NCI-H2081 (cell line): ENCODE measurements at regions not wholly inside any gene's neighbourhood (a gene's known extent, or its start where the extent isn't known, plus 50 kb on each side); places are given as distances from the start of the nearest gene placed in this dataset.
"Not testable (repeated sequence)": the region's sequence is repeated elsewhere in the genome, so short reads cannot be mapped to it uniquely, and the experiment has no call there.

Experiments used
- DNase-seq, 2 experiments: peaks; one replicate each; lab custom pipeline; 2025; lab: John Stamatoyannopoulos, UW

DNA sequence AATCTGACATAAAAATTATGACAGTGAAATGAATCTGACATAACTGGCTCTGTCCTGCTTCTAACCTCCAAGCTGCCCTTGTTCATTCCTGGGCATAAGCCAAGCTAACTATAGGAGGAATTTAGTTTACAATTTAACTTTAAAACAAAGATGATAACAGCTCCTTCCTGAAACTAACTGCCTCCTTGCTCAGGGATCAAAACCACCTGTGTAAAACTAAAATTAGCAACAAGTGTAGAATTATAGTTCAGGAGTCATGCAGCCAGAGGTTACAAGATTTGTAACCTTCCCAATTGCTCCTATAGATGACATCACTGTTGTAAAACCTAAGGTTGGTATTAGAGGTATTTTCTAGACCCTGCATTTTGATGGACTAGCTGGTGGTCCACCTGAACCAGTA is 256.4 kb upstream of the POM121L12 start:
- no peak for DNase-seq

DNA sequence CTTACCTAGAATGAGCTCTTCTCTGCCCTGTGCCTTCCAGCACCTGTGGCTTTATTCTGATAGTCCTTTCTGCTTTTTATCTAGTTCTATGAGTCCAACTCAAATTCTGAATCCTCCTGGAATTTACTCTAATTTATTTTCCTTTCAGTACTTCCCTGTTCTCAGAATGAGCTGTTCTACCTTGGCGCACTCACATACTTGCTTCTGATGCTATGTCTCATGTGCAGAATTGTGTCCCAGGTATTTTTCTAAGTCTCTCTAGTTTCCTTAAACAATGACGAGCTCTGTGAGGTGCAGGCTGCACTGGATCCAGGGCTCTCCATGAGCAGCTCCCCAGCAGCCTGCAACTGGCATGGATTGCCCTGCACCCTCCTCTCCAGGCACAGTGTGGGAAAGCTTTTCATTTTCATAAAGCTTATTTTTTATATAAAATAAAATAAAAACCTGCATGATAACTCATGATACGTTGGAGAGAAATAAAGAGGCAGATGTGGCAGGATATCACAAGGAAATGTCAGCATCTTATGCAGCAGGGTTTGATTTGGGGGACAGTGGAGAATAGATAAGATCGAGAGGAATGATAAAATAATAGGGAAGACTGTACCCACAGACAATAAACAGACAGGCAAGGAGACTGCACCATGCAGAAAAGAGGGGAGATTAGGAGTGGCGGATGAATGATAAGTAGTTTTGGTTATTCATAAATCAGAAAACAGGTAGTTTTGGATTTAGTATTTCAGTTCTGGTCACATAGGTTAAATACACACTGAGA is 258.2 kb upstream of the POM121L12 start:
- DNase-seq, result no peak

DNA sequence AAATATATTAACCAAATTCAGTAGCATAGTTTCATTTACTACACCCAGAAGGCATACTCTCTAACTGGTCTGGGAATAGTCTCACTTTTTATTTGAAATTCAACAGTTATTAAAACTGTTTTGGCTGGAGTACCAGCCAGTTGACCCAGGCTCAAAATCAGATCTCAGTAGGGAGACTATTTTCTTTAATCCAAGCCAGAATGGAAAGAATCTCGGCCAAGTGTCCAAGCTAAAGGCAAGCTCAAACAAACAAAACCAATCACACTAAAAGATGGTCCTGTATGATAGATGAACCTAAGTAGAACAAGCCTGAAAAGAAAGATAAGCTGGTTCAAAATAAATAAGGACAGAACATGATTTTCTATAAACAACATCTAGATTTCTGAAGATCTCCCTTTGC is 259.6 kb upstream of the POM121L12 start:
- no peak for DNase-seq

DNA sequence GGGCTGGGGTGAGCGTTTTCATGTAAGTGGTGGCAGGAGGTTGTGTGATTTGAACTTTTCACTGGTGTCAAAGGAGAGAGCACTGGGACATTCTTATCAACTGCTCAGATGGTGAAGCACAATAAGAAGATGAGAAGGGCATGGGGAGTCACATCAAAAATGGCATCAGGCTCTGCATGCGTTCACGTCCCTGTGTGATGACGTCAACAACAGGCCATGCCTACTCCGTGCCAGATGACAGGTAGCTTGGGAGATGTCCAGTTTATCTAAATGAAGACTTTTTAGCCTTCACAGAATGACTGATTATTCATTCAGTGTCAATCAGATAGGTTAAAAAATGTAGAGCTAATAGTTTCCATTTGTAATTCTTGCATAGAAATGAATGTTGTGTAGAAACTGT is 264.3 kb upstream of the POM121L12 start:
- DNase-seq, result no peak

DNA sequence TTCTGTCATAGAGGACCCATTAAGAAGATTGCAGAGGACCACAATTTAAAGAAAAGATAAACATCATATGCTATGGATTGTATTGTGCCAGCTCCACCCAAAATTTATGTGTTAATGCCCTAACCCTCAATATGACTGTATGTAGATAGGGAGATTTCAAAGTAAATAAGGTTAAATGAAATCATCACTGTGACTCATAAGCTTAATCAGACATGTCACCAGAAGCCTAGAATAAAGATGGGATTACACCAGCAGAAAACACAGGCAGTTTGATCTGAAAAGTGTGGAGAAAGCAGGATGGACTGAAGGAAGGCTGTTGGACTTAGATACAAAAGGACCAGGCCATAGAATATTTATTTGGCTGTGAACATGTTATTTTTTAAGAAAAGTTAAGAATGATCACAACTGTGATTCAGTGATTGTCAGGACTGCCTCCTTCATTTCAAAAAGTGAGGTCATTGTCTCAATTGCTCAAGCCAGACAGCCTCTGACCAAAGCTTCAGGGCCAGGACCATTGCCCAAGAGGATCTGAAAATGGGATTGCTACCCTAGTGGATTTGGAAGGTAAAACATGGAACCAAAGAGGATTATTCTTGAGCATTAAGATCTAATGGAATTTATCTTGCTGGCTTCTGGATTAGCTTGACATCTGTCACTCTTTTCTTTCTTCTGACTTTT is 270.8 kb upstream of the POM121L12 start:
- no peak for DNase-seq

DNA sequence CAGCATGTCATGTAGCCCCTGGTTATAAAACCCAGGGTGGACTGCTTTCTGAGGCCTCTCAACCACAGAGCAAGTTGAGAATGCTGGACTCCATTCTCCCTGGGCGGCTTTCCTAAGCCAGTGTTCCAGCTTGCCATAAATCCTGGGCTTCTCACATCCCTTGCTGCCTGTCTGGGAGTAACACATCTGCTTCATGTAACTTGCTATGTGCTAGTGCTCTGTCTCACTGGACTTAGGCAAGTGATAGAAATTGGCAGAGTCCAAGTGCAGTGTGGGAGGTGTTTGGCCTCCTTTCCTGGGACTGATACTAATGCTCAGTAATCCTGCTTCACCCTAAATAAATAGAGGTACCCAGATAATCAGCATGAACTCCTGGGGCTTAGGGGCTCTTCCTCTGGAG is 277.1 kb upstream of the POM121L12 start:
- no peak for DNase-seq

DNA sequence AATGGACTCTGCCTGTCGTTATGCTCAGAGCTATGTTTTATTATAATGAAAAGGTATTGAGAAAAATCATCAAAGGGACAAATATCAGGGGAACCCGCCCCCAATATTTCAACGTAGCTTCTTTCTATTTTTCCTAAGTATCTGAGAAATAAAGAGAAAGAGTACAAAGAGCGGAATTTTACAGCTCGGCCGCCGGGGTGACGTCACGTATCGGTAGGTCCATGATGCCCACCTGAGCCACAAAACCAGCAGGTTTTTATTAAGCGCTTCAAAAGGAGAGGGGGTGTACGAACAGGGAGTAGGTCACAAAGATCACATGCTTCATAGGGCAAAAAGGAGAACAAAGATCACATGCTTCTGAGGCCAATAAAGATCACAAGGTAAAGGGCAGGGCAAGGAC is 281.6 kb upstream of the POM121L12 start:
- DNase-seq, result no peak

DNA sequence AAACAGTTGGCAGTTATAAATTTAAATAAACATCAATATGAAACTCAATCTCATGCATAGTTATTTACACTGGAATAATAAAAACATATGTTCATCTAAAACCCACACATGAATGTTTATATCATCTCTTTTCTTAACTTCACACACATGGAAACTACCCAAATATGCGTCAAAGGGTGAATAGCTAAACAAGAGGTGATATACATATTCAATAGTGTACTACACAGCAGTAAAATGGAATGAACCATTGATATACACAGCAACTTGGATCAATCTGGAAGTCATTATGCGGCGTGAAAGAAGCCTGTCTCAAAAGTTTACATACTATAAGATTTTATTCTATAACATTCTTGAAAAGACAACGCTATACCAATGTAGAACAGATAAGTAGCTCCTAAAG is 282.5 kb upstream of the POM121L12 start:
- no peak for DNase-seq

DNA sequence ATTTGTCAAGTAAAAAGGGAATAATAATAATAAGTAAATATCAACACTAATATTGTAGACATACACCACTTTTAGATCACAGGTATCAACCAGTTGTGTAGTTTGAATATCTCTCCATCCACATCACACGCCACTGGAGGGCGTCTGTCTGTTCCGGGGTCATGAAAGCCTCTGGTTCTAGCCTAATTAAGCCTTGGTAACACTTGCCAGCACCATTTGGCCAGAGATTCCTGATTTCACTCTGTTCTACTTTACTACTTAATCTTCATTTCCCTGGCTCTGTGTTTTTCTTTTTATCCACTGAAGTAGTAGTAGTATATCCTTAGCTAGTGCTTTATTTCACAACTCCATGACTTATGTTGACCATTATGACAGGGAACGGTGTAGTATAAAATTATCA is 285.6 kb upstream of the POM121L12 start:
- DNase-seq, result no peak

DNA sequence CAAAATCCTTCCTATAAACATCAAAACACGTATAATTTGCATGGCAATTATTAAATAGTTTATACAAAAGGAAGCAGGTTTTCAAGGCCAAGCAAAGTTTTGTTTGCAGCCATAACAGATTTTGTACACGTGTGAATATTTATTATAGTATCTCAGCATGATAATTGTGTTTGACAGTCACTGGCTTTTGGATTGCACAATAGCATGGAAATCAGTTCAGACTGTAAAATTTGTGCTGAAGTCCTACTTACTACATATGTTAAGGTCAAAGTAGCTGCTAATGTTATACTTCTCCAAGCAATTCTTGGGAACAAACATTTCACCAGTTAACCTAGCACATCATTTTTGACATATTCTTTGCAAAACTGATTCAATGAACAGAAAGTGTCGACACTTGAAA is 287.6 kb upstream of the POM121L12 start:
- no peak for DNase-seq

DNA sequence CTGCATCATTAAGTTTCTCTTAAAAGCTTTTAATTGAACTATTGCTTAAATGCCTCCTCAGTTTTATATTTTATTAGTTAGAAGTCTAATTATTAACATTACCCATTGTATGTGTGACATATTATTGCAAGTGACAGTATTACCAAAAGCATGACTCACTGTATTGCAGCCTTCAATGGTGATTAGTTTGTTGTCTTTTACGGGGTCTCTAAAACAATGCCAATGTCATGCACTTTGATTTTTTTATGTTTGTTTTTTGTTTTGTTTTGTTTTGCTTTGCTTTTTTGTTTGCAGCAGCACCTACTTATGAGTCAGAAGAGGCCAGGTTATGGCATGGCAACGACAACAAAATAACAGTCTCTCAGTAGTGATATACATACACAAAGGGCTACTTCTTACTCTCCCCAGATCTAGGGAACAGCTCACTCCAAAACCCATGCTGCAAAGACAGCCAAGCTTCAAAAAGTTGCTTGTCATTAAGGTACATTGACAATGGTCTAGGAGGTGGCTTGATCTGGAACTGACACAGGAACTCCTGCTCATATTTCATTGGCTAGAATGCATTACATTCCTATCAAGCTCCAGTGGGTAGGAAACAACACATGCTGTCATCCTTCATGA is 293.7 kb upstream of the POM121L12 start:
- DNase-seq, result no peak

DNA sequence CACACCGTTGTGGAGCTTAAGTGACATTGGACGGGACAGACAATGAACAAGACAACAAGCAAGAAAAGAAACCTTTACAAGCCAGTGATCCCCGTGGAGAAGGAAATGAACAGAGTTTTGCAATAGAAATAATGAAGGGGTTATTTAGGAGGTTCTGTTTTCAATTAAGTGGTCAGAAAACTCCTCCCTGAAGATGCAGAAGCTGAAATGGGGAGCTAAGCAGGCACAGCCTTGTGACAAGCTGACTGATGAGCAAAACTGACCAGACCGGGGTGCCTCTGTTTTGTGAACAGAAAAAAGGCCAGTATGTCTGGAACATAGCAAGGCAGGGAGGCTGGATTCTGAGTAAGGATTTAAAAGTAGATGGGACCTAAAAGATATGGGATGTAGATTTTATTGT is 299.8 kb upstream of the POM121L12 start:
- DNase-seq, result no peak

DNA sequence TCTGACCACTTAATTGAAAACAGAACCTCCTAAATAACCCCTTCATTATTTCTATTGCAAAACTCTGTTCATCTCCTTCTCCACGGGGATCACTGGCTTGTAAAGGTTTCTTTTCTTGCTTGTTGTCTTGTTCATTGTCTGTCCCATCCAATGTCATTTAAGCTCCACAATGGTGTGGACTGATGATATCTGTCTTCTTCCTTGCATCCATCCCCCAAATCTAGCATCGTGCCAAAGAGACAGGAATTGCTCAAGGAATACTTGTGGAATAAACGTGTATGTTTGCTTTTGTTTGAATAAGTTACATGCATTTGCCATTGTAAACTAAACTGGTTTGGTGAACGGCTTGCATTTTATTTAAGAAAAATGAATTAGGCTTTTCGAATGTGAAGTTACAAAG is 306.8 kb upstream of the POM121L12 start:
- not testable (repeated sequence) for DNase-seq

DNA sequence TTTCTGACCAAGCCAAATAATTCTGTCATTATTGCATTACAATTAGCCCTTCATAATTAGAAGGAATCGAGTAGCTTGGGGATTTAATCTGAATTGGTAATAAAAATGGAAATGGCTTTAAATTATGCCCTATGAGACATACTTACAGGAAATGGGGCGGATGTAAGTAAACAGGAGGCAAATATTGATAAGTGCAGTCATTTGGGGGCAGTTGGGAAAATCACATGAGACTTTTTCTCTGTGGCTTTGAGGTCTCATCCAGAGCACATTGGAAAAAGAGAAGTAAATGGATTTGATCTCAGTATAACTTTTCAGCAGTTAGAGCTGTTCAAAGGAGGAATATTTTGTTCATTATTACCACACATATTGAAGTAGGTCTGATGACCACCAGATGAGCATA is 307.8 kb upstream of the POM121L12 start:
- DNase-seq, result no peak

DNA sequence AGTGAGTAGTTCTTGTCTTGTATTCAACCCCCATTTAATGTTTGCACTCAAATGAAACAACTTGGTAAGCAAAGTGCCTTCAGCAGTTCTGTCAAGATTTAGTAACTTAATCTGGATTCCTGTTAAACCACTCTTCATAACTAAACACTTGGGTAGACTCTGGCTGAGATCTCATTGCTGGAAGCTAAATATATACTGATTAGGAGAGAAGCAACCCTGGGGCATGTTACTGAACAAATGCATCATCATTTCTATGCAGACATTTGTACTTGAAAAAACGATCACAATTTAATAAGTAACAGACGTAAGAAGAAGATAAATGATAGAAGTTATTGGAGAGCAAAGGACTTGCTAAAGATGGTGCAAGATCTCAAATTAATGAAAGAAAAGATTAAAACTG is 308.4 kb upstream of the POM121L12 start:
- DNase-seq, result no peak

DNA sequence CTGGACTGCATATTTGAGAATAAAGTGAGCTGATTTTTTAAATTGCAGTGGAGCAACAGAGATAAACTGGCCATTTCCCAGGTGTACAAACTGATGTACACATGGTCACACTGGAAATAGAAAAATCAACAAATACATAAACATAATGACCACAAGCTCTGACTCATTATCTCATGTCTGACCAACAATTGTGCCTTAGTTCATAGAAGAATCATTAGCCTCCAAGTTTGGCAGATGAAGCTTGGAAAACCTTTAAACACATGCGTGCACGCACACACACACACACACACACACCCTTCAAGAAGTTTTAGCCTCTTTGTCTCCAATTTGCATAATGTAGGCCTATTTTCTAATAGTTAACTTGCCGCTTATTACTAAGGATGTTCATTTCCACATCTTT is 308.9 kb upstream of the POM121L12 start:
- DNase-seq, result no peak

DNA sequence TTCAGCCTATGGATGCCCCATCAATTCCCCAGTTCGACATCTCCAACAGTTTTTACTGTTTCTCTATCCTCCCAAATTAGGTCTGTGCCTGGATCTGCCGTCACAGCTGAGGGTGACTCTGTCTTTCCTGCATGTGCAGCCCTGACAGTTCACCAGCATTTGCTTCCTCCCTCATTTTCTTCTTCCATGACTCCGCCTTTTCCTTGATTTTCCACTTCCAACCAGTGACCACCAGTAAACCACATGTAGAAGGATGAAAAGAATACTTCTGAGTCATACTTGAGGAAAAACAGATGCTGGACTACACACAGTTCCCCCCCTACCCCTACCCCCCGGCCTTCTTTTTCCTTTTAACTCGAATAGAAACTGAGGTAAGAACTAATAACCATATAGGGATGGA is 311.8 kb upstream of the POM121L12 start:
- no peak for DNase-seq

DNA sequence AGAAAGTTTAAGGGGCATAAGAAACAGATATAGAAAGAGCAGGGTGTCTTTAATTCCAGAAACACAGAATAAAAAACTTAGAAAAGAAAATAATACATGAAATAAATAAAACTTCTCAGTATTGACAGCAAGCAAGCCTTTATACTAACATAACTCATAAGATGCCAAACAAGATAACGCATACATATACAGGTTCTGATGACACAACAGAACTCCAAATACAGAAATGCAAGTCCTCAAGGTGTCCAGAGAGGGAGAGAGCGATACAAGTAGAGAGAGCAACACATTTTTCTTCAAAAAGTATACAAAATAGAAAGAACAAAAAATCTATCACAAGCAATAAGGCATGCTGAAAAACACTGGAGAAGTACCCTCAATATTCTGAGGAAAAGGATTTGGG is 314.6 kb upstream of the POM121L12 start:
- DNase-seq, result no peak

DNA sequence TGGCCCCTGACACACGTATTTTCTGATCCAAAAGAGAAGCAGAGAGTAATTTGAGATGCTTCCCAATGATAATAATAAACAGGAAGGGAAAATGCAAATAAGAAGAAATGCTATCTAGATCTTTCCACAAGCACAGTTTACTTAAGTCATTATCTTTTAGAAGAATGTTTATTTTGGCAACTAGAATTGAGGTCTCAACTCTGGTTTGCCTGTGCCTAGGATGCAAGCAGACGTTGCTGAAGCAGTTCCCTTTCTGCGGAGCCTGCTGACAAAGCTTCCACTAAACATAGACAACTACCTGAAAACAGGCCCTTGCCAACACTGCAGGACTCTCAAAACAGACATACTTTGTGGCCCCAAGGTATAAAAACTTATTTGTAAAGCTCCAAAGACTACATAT is 315.8 kb upstream of the POM121L12 start:
- DNase-seq, result no peak

DNA sequence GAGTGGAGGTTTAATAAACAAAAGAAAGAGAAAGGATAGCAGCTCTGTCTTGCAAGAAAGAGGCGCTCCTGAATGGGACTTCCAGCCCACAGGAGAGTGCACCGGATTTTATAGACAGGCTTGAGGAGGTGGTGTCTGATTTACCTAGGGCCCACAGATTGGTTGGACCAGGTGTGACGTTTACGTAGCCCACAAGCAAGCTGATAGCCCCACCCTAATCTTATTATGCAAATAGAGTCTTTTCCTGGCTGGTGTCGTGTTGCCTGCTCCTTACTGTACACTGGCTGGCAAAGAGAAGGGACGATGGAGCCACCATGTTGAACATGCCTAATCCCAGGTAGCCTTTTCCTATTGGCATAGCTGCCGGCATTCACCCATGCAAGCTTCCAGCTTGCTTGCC is 319.7 kb upstream of the POM121L12 start:
- DNase-seq, result no peak

DNA sequence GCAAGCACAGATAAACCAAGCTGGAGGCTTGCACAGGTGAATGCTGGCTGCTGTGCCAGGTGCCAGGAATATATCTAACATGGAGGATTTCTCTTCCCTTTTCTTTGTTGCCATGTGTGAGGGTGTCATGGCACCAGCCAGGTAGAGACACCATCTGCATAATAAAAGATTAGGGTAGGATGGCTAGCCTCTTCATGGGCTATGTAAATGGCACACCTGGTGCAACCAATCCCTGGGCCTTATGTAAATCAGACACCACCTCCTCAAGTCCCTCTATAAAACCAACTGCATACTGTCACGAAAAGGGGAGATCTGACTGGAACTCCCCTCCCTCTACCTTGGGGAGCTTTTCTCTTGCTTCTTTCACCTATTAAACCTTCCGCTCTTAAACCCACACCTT is 322.5 kb upstream of the POM121L12 start:
- DNase-seq, result no peak

DNA sequence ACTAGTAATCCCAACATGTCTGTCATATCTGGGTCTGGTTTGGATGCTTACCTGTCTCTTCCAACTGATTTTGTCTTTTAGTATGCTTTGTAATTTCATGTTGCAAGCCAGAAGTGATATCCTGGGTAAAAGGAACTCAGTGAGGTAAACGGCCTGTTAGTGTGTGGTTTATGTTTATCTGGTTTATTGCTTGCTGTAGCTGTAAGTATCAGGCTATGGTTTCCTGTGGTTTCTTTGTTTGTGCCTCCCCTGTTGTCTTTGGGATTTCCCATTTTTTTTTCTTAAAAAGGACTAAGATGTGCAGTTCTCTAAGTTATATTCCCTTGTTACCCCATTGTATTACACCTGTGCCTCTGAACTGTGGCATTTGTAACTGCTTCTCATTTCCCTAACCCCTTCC is 323.5 kb upstream of the POM121L12 start:
- DNase-seq, result no peak

DNA sequence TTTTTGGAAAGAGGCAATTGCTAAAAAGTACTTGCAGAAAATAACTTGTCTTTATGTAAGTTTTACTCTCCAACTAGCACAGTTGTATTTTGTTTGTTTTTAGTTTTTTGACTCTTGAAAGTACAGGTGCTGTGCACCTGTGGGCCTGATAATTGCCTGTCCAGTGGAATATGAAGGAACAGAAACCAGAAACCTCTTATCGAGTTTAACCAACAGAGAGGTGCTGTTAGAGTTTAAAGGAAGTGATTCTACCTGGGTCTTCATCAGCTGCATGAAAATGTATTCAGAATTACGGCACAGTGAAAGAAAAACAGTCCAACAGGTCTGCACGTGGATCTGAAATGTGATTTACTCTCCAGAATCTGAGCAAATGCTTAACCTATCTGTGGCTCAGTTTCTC is 326.6 kb upstream of the POM121L12 start:
- DNase-seq, result no peak

DNA sequence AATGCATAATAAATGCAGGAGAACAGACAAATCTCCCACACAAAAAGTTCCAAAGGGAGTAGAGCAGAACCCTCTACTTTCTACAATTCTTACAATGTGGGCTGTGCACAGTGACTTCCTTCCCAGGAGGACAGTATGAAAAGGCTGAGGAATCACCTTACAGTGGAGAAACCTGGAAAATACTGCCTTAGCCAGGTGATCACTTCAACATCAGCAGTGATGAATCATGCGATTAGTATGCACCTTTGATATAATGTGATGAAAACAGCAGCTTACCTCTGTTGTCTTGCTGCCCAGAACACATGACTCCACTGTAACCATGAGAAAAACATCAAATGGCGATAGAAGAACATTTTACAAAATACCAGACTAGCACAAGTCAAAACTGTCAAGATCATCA is 329.7 kb upstream of the POM121L12 start:
- DNase-seq, result no peak
